Fibroblast of peridontal ligament (primary cell): ENCODE measurements at regions not wholly inside any gene's neighbourhood (a gene's known extent, or its start where the extent isn't known, plus 50 kb on each side); places are given as distances from the start of the nearest gene placed in this dataset.

Source experiments
- DNase-seq: peaks from one replicate; pipeline ENCODE4 v3.0.0-alpha.2; 2010; ENCODE audit errors: extremely low read depth

GRCh38 chr2:133839677-133840076 lies 271.4 kb upstream of the NCKAP5 start:
- no peak for DNase-seq

- no peak for DNase-seq
Measured at GRCh38 chr2:133840761-133841160, 272.5 kb upstream of the NCKAP5 start.

GRCh38 chr2:133841900-133842299 lies 273.6 kb upstream of the NCKAP5 start:
- peak; percentile 99 for DNase-seq

- no peak for DNase-seq
Measured at GRCh38 chr2:133842446-133842845, 274.2 kb upstream of the NCKAP5 start.

DNA sequence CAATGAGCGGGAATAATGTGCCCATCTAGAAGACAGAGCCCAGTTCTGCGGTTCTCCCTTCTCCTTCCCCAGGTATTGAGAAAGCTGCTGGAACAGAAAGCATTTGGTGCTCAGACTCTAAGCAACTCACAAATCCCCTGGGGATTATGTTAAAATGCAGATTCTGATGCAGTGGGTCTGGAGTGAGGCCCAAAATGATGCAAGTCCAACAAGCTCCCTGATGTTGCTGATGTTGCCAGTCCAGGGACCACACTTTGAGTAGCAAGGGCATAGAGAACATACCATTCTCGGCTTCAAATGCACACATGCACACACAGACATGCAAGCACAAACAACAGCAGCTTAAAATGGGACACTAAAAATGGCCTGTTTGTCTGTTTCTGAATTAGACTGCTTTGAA lies 274.8 kb upstream of the NCKAP5 start:
- peak; percentile 56 for DNase-seq

DNA sequence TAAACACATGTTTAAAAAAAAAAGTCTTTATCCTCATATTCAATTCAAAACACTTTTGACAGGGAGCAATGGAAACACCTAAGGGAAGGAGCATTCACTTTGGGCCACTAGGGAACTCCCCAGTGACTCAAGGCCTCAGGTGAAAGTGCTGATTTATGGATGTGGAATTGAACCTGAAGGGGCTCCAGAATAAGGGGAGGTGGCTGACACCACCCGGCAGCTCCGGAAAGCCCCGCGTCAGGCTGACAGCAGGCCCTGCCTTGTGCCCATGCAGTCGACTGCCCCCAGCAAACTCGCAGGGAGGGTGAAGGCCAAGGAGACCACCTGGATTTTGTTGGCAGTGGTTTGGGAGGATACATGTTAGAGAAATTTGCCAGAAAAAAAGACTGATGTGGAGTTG lies 275.3 kb upstream of the NCKAP5 start:
- no peak for DNase-seq

GRCh38 chr2:133844214-133844892 lies 276.1 kb upstream of the NCKAP5 start:
- peak; percentile 88 for DNase-seq

DNA sequence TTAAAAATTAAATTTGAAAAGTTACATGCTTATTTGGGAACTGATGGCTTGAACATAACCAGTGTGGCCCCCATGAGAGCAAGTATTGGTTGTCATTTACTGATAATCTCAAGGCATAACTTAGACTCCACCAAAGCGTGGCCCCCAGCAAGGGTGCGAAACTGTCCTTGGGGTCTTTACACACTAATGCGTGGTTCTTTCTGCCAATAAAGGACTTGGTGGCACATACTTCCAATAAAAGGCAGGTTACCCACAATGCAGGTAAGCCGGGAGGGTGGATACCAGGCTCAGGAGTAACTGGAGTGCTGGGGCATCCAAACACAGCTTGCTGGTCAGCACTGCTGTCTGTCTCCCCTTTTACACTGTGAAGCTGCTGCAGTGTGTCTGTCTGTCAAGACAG lies 278.2 kb upstream of the NCKAP5 start:
- no peak for DNase-seq

DNA sequence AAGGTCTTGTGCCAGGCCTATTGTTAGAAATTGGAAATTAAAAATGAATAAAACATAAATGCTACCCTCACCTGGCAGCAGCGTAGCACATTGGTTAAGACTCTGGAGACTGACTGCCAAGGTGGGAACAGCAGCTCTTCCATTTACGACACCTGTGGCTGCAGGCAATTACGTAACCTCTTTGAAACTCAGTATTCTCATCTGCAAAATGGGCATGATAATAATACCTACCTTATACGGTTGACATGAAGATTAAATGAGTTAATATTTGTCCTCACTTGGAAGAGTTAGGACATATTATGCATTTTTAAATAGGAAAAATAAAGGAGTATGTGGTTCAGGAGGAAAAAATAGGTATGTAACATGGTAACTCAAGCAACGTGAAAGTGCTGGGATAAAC lies 279.3 kb upstream of the NCKAP5 start:
- DNase-seq = no peak

- DNase-seq = peak; percentile 18
Measured at GRCh38 chr2:133848111-133848649, 279.9 kb upstream of the NCKAP5 start.

- no peak for DNase-seq
Measured at GRCh38 chr2:133849341-133849740, 281.1 kb upstream of the NCKAP5 start.

GRCh38 chr2:133854603-133855200 lies 286.4 kb upstream of the NCKAP5 start:
- no peak for DNase-seq

DNA sequence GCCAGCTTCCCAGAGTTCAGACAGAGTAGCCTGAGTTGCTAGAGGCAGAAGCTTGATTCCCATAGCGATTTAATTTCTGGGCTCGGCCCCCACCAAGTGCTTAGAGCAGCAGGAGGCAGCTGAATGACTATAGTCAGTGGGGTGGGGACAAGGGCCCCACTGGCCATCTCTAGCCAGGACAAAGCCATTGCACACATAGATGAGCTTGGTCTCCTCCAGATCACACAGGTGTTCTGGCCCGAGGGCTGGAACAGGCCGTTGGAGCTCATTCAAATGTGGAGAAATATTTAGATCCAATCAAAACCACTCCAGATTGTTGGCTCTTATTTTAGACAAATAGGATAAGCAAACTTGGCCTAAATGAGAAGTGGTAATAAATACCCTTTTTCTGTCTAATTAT lies 287.3 kb upstream of the NCKAP5 start:
- DNase-seq = no peak

DNA sequence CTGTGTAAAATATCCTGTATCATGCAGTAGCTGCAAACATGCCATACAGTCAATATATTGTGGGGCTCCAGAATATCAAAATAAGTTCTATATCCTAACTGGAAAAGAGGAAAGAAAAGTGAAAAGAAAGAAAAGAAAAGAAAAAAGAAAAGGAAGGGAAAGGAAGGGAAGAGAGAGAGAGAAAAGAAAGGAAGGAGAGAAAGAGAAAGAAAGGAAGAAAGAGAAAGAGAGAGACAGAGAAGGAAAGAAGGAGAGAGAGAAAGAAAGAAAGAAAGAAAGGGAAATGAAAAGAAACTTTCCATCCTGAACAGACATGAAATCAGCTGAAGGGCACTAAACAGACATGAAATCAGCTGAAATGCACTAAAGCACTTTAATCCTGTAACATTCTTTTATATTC lies 288.4 kb upstream of the NCKAP5 start:
- no peak for DNase-seq

DNA sequence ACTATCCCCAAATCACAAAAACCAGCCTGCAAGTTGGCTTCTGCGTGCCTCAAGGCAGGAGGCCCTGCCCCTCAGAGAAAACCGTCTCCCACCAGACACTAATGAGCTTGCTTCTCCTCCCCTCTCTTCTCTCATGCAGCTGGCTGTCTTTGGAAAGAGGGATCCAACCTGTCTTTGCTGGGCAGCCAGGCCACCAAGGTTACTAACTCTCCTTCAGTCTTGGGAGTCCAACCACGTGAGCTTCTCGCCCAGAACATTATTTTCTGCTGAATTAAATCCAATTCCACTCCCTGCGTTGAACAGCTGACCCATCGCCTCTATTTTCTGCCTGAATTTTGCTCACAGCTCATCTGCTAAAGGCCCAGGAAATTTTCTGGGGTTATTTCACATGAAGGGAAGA lies 291.3 kb upstream of the NCKAP5 start:
- DNase-seq = no peak

DNA sequence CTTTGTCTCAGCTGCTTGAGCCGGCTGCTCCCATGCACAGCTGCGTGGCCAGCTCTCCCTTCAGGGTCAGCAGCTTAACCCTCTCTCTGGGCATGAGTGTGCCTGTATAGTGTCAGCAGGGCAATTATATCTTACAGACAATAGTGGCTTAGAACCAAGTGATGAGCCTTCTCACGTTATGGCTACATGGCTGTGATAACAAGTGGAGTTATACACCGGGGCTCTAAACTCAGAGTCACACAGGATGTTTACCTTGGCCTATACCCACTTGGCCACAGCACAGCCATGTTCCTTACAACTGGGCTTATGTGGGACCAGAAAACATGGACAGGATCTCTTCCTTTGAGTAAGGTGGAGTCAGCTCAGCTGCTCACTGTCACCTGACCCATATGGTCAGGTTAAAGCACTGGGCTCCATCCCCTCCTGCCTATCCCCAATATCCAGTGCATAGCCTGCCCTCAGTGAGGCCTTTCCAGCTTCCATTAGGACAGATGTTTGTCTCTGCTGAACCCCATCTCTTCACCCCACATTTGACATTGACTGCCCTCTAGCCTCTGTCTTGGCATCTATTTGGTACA lies 294.2 kb upstream of the NCKAP5 start:
- no peak for DNase-seq

DNA sequence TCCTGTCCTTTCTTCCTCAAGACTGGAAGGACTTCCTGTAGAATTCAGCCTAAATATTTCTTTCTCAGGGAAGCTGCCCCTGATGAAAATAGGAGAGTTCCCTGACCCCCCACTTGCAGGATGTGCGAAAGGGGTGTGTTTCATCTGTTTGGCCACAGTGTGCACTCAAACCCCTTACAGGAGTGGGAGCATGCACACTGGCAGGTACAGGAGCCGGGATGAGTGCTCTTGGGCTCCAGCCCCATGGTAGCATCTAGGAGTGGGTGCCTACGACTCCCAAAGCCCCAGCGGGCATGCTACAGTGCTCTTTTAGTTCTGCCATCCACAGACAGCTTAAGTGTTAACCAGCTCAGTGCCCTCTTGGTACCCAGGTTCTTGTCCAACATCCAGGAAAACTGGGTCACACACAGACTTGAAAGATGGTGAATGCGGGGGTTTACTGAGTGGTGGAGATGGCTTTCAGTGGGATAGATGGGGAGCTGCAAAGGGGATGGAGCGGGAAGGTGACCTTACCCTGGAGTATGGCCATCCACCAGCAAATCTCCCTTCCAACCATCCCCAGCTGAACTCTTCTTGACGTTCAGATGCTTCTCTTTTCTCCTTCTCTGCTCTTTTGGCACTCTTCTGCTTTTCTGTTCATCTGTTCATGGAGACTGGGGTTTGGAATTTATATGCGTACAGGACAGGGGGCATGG lies 295.0 kb upstream of the NCKAP5 start:
- no peak for DNase-seq

DNA sequence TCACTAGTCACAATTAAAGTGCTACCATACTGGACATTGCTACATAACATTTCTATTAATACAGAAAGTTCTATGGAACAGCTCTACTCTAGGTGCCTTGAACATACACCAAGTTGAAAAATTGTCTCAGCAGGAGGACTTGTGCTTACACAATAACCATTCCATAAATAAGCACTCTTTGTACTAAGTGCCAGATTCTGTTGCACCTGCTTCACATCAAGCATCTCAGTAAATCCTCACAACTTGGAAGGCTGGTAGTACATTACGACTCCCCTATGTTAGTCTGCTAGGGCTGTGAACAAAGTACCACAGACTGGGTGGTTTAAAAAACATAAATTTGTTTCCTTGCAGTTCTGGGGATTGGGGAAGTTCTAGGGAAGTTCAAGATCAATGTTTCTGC lies 296.9 kb upstream of the NCKAP5 start:
- no peak for DNase-seq

DNA sequence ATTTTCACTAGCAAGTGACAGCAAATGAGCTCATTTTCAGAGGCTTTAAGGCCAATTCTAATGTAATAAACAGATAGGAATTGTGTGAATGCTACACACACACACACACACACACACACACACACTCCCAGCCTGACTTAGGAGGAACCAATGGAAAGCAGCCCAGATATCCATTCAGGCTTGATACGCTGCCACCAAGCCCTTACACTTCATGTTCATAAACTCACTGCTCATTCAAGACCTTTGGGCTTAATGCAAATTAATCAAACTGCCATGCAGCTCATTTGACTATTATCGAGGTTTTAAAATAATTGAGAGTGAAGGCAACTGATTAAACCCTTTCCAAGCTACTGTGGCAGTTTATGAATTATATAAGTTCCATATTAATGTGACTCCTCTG lies 298.9 kb upstream of the NCKAP5 start:
- peak; percentile 29 for DNase-seq

DNA sequence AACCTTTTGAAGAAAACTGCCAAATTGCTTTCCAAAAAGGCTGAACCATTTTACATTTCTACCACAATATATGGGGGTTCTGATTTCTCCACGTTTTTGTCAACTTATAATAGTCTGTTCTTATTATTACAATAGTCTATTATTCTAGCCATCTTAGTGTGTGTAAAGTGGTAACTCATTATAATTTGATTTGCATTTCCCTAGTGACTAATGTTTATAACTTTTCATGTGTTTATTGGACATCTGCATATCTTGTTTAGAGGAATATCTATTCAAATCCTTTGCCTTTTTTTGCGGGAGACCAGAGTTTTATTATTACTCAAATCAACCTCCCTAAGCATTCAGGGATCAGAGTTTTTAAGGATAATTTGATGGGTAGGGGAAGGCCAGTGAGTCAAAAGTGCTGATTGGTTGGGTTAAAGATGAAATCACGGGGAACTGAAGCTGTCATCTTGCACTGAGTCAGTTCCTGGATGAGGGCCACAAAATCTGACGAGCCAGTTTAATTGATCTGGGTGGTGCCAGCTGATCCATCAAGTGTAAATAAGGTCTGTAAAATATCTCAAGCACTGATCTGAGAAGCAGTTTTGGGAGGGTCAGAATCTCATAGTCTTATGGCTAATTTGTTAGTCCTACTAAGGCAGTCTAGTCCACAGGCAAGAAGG lies 303.4 kb upstream of the NCKAP5 start:
- DNase-seq = peak; percentile 21

- no peak for DNase-seq
Measured at GRCh38 chr2:133878326-133878725, 310.1 kb upstream of the NCKAP5 start.

GRCh38 chr2:133879703-133880102 lies 311.4 kb upstream of the NCKAP5 start:
- no peak for DNase-seq
